Natural killer cell (primary cell): ENCODE measurements at regions not wholly inside any gene's neighbourhood (a gene's known extent, or its start where the extent isn't known, plus 50 kb on each side); places are given as distances from the start of the nearest gene placed in this dataset.

ENCODE experiments used
- ATAC-seq, 3 donors: fragments of 150-1000 bp in 2 of 3; fragments of 200-7000 bp in 1 of 3; cut with Tn5 transposase; 1 replicate in 1 of 3; 2 replicates in 2 of 3; pipeline ENCODE4 v1.10.0; 2021; ENCODE audit warnings: mild to moderate bottlenecking in 2 of 3, moderate library complexity in 2 of 3
- DNase-seq, 2 donors: peaks; one replicate each; pipeline versions ENCODE4 v3.0.0 to v3.0.0-alpha.2; 2013 to 2021; ENCODE audit warnings: mixed read lengths in 1 of 2
- H3K27ac ChIP-seq: one replicate; pipeline ENCODE4 v1.5.1; 2013; ENCODE audit warnings: mild to moderate bottlenecking, low read length
- H3K27me3 ChIP-seq: one replicate; pipeline ENCODE4 v1.6.1; 2013; ENCODE audit warnings: low read length; ENCODE audit not compliant: control insufficient read depth, insufficient read depth
- H3K36me3 ChIP-seq: one replicate; pipeline ENCODE4 v1.6.1; 2013; ENCODE audit warnings: low read length; ENCODE audit not compliant: control insufficient read depth, insufficient read depth
- H3K4me1 ChIP-seq: one replicate; pipeline ENCODE4 v1.6.1; 2013; ENCODE audit warnings: low read length; ENCODE audit not compliant: control insufficient read depth, insufficient read depth
- H3K4me3 ChIP-seq: one replicate; pipeline ENCODE4 v1.5.1; 2013; ENCODE audit warnings: low read length
- H3K9me3 ChIP-seq: one replicate; pipeline ENCODE4 v1.6.1; 2013; ENCODE audit warnings: low read length; ENCODE audit not compliant: control insufficient read depth, insufficient read depth
- H3K27ac Mint-ChIP-seq, 2 donors: one replicate each; pipeline ENCODE4 v1.8.0; 2022; ENCODE audit warnings: mild to moderate bottlenecking in 2 of 2, mixed read lengths in 2 of 2, moderate library complexity in 1 of 2
- H3K27me3 Mint-ChIP-seq, 2 donors: one replicate each; pipeline ENCODE4 v1.8.0; 2022; ENCODE audit warnings: low read depth in 2 of 2, mixed read lengths in 2 of 2
- H3K36me3 Mint-ChIP-seq: one replicate; pipeline ENCODE4 v1.8.0; 2022; ENCODE audit warnings: mixed read lengths
- H3K4me1 Mint-ChIP-seq, 2 donors: one replicate each; pipeline ENCODE4 v1.8.0; 2022; ENCODE audit warnings: mixed read lengths in 2 of 2
- H3K4me3 Mint-ChIP-seq: one replicate; pipeline ENCODE4 v1.8.0; 2022; ENCODE audit warnings: mild to moderate bottlenecking, moderate library complexity, mixed read lengths
- H3K9me3 Mint-ChIP-seq, 2 donors: one replicate each; pipeline ENCODE4 v1.8.0; 2022; ENCODE audit warnings: mixed read lengths in 2 of 2
- CTCF ChIP-seq: fragments of 200-600 bp; IDR thresholded peaks from one replicate; pipeline ENCODE4 v1.8.0; 2022; ENCODE audit warnings: antibody characterized with exemption
- WGBS: methylation state at CpG from one replicate; pipeline ENCODE4 v1.1.7; 2013; ENCODE audit warnings: missing lambda C conversion rate; ENCODE audit not compliant: insufficient coverage; 5-methylcytosine and 5-hydroxymethylcytosine counted together
- intact Hi-C: fragments of 100-400 bp; cut with micrococcal nuclease; formaldehyde crosslinking; loops from one replicate; pipeline ENCODE4 v1.14.2; 2022

- Histone ChIP-seq H3K36me3 (no peaks in the 10 kb centered on the region), H3K4me1 (no peaks in the 10 kb centered on the region), H3K4me3 (no peak overlapping the region), H3K27ac (no peak overlapping the region), H3K27me3 (no peaks in the 10 kb centered on the region), H3K9me3 (no peaks in the 10 kb centered on the region)
- ATAC-seq (no peak), DNase-seq (no peak)
- H3K9me3 Mint-ChIP-seq = peaks cover 4% of the 10 kb centered on the region in 2 donors
- no peaks in the 10 kb centered on the region for H3K4me1 Mint-ChIP-seq
- no peak for TF ChIP-seq CTCF
- 78% methylated on average over 1 of the region's 2 CpGs for WGBS
- no peak overlapping the region for H3K4me3 Mint-ChIP-seq
- no peaks in the 10 kb centered on the region for H3K36me3 Mint-ChIP-seq
- H3K27ac Mint-ChIP-seq = no peak overlapping the region
- H3K27me3 Mint-ChIP-seq = peaks cover 6 to 7% of the 10 kb centered on the region in 2 donors
- intact Hi-C loops = no loop called here
Observed at GRCh38 chr1:213521206-213521605, 466.6 kb upstream of the PROX1 start.

GRCh38 chr1:213523781-213524398, 463.9 kb upstream of the PROX1 start:
- Mint-ChIP-seq H3K27me3 (peaks cover 6 to 7% of the 10 kb centered on the region in 2 donors), H3K27ac (no peak overlapping the region), H3K36me3 (no peaks in the 10 kb centered on the region), H3K4me1 (no peaks in the 10 kb centered on the region), H3K4me3 (no peak overlapping the region), H3K9me3 (peaks cover 2 to 4% of the 10 kb centered on the region in 2 donors)
- intact Hi-C loops = no loop called here
- Histone ChIP-seq H3K9me3 (no peaks in the 10 kb centered on the region), H3K36me3 (no peaks in the 10 kb centered on the region), H3K4me3 (no peak overlapping the region), H3K27me3 (no peaks in the 10 kb centered on the region), H3K27ac (no peak overlapping the region), H3K4me1 (no peaks in the 10 kb centered on the region)
- ATAC-seq (no peak), DNase-seq (no peak)
- no peak for TF ChIP-seq CTCF
- 56% methylated on average over 10 of the region's 10 CpGs for WGBS

GRCh38 chr1:213526306-213526705, 461.5 kb upstream of the PROX1 start:
- H3K4me1 Mint-ChIP-seq = no peaks in the 10 kb centered on the region
- no peak overlapping the region for H3K27ac Mint-ChIP-seq
- peaks cover 4% of the 10 kb centered on the region in 2 donors for H3K9me3 Mint-ChIP-seq
- no peaks in the 10 kb centered on the region for H3K27me3 ChIP-seq
- peaks cover 0 to 4% of the 10 kb centered on the region in 2 donors for H3K27me3 Mint-ChIP-seq
- TF ChIP-seq CTCF = no peak
- no peaks in the 10 kb centered on the region for H3K36me3 Mint-ChIP-seq
- no peaks in the 10 kb centered on the region for H3K9me3 ChIP-seq
- H3K4me3 ChIP-seq = no peak overlapping the region
- H3K36me3 ChIP-seq = no peaks in the 10 kb centered on the region
- H3K4me3 Mint-ChIP-seq = no peak overlapping the region
- no peak overlapping the region for H3K27ac ChIP-seq
- ATAC-seq (no peak), DNase-seq (no peak)
- H3K4me1 ChIP-seq = no peaks in the 10 kb centered on the region
- 96% methylated on average over 4 of the region's 4 CpGs for WGBS
- intact Hi-C loops = no loop called here
